Right cardiac atrium (tissue), 5 donors: ENCODE measurements at regions not wholly inside any gene's neighbourhood (a gene's known extent, or its start where the extent isn't known, plus 50 kb on each side); places are given as distances from the start of the nearest gene placed in this dataset.

Experiments used
- ATAC-seq, 2 donors: fragments of 200-7000 bp; cut with Tn5 transposase; one replicate each; pipeline versions ENCODE4 v1.8.0 to v1.9.1; 2020; ENCODE audit warnings: moderate library complexity in 2 of 2, mild to moderate bottlenecking in 1 of 2
- DNase-seq, 3 donors: peaks; one replicate each; pipeline ENCODE4 v3.0.0-alpha.2; 2020
- H3K27ac ChIP-seq: one replicate; pipeline ENCODE4 v1.5.1; 2013; ENCODE audit warnings: mild to moderate bottlenecking, low read length, control low read depth, moderate library complexity
- H3K27me3 ChIP-seq: one replicate; pipeline ENCODE4 v1.6.1; 2013; ENCODE audit not compliant: control insufficient read depth, insufficient read depth
- H3K4me1 ChIP-seq: one replicate; pipeline ENCODE4 v1.6.1; 2013; ENCODE audit warnings: low read length; ENCODE audit not compliant: control insufficient read depth, insufficient read depth
- H3K4me3 ChIP-seq: one replicate; pipeline ENCODE4 v1.5.1; 2013; ENCODE audit warnings: low read length, control low read depth
- H3K9me3 ChIP-seq: one replicate; pipeline ENCODE4 v1.6.1; 2013; ENCODE audit warnings: low read length; ENCODE audit not compliant: control insufficient read depth
- WGBS: extraction: QIAGEN DNeasy Blood & Tissue Kit; methylation state at CpG from one replicate; pipeline ENCODE4 v1.1.7; 2013; 5-methylcytosine and 5-hydroxymethylcytosine counted together
- intact Hi-C, 4 donors: fragments of 100-400 bp; cut with DNase I; formaldehyde crosslinking; loops; one replicate each; pipeline versions ENCODE4 v1.11.0 to v1.14.0; 2022 to 2023
- donor health status: healthy with polysubstance abuse.
- donor health status: DM: no; HTN: yes; CAD: no.
- donor health status: DM: no; HTN: no; CAD: no.
- donor health status: DM: no; HTN: yes; CAD: no; lungs with severe emphysema.
- donor health status: DM: yes; HTN: yes; CAD: no.

DNA sequence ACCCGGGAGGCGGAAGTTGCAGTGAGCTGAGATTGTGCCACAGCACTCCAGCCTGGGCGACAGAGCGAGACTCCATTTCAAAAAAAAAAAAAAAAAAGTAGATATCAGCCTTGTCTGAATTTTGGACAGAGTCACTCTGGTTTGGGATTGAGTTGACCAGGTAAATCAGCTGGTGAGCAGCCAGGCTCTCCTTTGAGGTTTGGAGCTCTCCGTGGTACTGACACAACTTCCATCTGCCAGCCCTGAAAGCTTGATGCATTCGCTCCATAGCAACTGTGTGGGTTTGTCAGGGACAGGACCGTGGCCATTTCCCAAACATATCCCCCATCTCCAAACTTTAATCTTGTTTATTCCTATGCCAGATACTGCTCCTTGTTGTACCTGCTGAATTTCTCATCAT lies 155.2 kb downstream of the DMRTA2 start:
- WGBS = 50% methylated on average over 7 of the region's 7 CpGs
- Histone ChIP-seq H3K4me1 (peaks cover 3% of the 10 kb centered on the region), H3K9me3 (no peaks in the 10 kb centered on the region), H3K27me3 (no peaks in the 10 kb centered on the region), H3K27ac (no peak overlapping the region), H3K4me3 (no peak overlapping the region)
- intact Hi-C loops = no loop called here
- DNase-seq (no peak), ATAC-seq (no peak)

- DNase-seq (no peak), ATAC-seq (peak; percentile 33 to 43)
- no peak overlapping the region for H3K27ac ChIP-seq
- intact Hi-C loops = no loop called here
- 40% methylated on average over 3 of the region's 3 CpGs for WGBS
- no peaks in the 10 kb centered on the region for H3K27me3 ChIP-seq
- peaks cover 3% of the 10 kb centered on the region for H3K4me1 ChIP-seq
- H3K9me3 ChIP-seq = no peaks in the 10 kb centered on the region
- no peak overlapping the region for H3K4me3 ChIP-seq
These were observed 156.7 kb downstream of the DMRTA2 start for GRCh38 chr1:50266509-50266908.

DNA sequence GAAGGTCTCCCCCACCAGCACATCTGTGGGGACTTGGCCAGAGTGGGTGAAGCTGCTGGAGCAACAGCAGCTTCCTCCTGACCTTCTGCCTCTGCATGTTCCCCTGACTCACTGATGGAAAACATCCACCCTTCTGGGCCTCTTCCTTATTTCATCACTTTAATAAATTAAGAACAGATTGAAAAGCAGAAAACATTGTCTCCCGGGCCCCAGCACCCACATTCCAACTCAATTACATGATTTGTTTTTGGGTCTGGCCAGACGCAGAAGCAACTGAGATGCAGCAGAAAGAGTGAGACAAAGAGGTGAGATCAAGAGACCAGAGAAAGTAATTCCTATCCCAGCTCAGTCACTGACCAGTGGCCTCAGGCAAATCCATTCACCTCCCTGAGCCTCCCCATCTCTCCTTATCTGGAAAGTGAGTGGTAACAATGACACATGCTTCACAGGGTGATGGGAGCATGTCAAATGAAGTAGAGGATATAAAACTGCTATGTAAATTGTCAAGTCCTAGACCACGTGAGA lies 157.1 kb downstream of the ELAVL4 start:
- 37% methylated on average over 3 of the region's 3 CpGs for WGBS
- Histone ChIP-seq H3K27me3 (no peaks in the 10 kb centered on the region), H3K9me3 (no peaks in the 10 kb centered on the region), H3K27ac (peak overlapping the region; percentile 27), H3K4me3 (no peak overlapping the region), H3K4me1 (peaks cover 3% of the 10 kb centered on the region)
- DNase-seq (peak in 1 of 3 donors; percentile 20), ATAC-seq (peak; percentile 64 to 75)
- intact Hi-C loops = no loop called here

DNA sequence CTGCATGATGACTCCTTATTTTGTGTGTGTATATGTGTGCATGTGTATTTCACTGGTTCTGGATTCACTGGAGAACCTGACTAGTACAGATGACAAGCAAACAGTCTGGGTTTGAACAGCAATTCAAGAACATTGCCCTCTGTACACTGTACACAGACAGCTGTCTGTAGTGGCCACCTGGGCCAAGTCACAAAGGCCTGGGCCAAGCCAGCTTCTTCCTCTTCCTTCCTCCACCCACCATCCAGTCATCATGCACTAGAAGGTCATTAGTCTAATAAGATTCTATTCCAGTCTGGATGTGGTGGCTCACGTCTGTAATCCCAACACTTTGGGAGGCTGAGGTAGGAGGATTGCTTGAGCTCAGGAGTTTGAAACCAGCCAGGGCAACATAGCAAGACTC lies 155.9 kb downstream of the ELAVL4 start:
- ATAC-seq = no peak
- Histone ChIP-seq H3K27ac (no peak overlapping the region), H3K4me1 (peaks cover 3% of the 10 kb centered on the region), H3K4me3 (no peak overlapping the region), H3K9me3 (no peaks in the 10 kb centered on the region), H3K27me3 (no peaks in the 10 kb centered on the region)
- DNase-seq = no peak
- intact Hi-C loops = no loop called here
- WGBS = 71% methylated on average over 1 of the region's 1 CpG

DNA sequence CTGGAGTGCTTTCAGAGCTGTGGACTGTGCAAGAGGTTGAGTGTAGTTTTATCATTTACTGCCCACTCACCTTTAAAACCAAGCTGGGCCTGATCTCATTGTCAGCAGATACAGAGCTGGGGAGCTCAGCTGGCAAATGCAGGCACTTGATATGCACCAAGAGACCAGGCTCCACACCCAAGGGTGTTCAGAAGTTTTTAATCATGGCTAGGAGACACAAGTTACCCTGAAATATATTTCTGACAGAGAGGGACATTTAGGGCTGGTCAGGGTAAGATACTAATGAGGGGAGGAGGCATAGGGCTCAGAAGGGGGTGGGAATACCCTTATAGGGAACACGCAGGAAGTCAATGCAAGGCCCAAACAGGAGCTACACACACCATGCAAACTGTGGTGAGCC lies 153.7 kb downstream of the ELAVL4 start:
- H3K9me3 ChIP-seq = no peaks in the 10 kb centered on the region
- WGBS = 73% methylated on average over 1 of the region's 1 CpG
- DNase-seq = no peak

GRCh38 chr1:50261951-50262350 lies 153.2 kb downstream of the ELAVL4 start:
- peaks cover 3% of the 10 kb centered on the region for H3K4me1 ChIP-seq
- H3K27ac ChIP-seq = no peak overlapping the region
- no peaks in the 10 kb centered on the region for H3K9me3 ChIP-seq
- DNase-seq (no peak), ATAC-seq (no peak)
- intact Hi-C loops = no loop called here
- H3K27me3 ChIP-seq = no peaks in the 10 kb centered on the region
- 88% methylated on average over 7 of the region's 7 CpGs for WGBS
- no peak overlapping the region for H3K4me3 ChIP-seq

More for the DNA sequence above, 153.7 kb downstream of the ELAVL4 start:
- Histone ChIP-seq H3K4me3 (no peak overlapping the region), H3K4me1 (peaks cover 3% of the 10 kb centered on the region), H3K27me3 (no peaks in the 10 kb centered on the region), H3K27ac (no peak overlapping the region)
- ATAC-seq = no peak
- intact Hi-C loops = no loop called here

GRCh38 chr1:50257940-50258685 lies 149.4 kb downstream of the ELAVL4 start:
- intact Hi-C loops = no loop called here

DNA sequence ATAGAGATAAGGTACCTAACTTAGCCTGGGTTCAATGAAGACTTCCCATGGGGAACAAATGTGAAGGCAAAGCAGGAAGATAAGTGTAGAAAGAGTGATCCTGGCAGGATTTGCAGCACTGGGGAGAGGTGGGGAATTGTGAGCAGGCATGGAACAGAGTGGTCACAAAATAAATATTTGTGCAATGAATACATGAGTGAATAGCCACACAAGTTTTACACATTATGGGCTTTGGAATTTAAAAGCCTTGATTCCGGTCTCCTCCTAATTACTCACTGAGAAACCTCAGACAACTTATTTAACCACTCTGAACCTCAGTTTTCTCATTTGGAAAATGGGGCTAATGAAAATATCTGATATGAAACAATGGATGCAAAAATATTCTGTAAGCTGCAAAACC lies 148.3 kb downstream of the ELAVL4 start:
- WGBS = 86% methylated on average over 1 of the region's 1 CpG
- DNase-seq (no peak), ATAC-seq (no peak)
- H3K27ac ChIP-seq = no peak overlapping the region
- H3K4me1 ChIP-seq = no peaks in the 10 kb centered on the region
- no peak overlapping the region for H3K4me3 ChIP-seq
- intact Hi-C loops = no loop called here
- no peaks in the 10 kb centered on the region for H3K27me3 ChIP-seq
- H3K9me3 ChIP-seq = no peaks in the 10 kb centered on the region

More at GRCh38 chr1:50257940-50258685, 149.4 kb downstream of the ELAVL4 start:
- ATAC-seq (no peak), DNase-seq (no peak)
- Histone ChIP-seq H3K27ac (no peak overlapping the region), H3K4me3 (no peak overlapping the region), H3K27me3 (no peaks in the 10 kb centered on the region), H3K9me3 (no peaks in the 10 kb centered on the region), H3K4me1 (no peaks in the 10 kb centered on the region)
- WGBS = 77% methylated on average over 2 of the region's 2 CpGs
